C1 segment of cervical spinal cord (tissue), 14 donors: ENCODE measurements at regions not wholly inside any gene's neighbourhood (a gene's known extent, or its start where the extent isn't known, plus 50 kb on each side); places are given as distances from the start of the nearest gene placed in this dataset.
"Not testable (repeated sequence)": the region's sequence is repeated elsewhere in the genome, so short reads cannot be mapped to it uniquely, and the experiment has no call there.

Experiments used
- DNase-seq, 14 donors: peaks; one replicate each; lab custom pipeline; 2025; lab: John Stamatoyannopoulos, UW

GRCh38 chr12:24678436-24678835 is 270.5 kb downstream of the BCAT1 start:
- DNase-seq: no peak

- DNase-seq: no peak
Measured at GRCh38 chr12:24668563-24668962, 280.3 kb downstream of the BCAT1 start.

- no peak for DNase-seq
Measured at GRCh38 chr12:24664161-24664880, 284.6 kb downstream of the BCAT1 start.

GRCh38 chr12:24661657-24662096 is 287.2 kb downstream of the BCAT1 start:
- DNase-seq: peak in 8 of 14 donors; percentile 6 to 62 (median 20)

DNA sequence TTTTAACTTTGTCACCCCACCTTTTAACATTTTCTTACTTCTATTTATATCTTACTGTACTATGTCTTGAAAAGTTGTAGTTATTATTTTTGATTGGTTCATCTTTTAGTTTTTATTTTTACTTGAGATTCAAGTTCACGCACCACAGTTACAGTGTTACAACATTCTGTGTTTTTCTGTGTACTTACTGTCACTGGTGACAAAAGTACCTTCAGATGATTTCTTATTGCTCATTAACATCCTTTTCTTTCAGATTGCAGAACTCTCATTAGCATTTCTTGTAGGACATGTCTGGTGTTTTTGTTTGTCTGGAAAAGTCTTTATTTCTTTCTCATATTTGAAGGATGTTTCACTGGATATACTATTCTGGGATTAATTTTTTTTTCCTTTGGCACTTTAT is 289.9 kb downstream of the BCAT1 start:
- no peak for DNase-seq

GRCh38 chr12:24654344-24654743 is 294.6 kb downstream of the BCAT1 start:
- not testable (repeated sequence) for DNase-seq

DNA sequence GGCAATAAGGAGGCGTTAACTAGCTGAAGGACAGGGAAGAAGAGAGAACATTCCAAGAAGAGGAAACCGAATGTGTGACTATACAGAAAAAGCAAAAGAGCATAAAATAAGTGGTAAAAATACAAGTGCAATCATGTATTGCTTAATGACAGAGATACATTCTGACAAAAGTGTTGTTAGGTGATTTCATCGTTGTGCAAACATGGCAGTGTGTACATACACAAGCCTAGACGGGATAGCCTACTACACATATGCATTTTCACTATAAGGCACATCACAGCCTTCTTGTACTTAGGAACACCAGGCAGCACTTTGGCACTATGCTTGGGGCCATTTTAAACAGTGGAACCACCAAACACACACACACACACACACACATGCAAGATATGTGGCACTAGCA is 299.3 kb downstream of the BCAT1 start:
- DNase-seq: no peak

DNA sequence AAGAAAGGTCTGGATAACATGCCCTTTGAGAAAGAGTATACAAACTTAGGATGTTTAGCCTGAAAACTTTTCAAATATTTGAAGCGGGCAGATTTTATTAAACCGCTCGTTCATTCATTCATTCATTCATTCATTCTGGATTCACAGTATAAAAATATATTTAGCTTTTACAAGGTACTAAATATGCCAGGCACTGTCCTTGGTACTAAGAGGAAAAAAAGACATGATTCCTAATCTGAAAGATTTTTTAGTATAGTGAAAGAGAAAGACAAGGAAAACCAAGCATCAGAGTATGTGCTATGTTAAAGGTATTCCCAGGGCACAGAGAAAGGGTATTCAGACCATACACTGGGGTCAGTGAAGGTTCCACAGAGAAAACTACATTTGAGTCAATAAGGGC is 299.7 kb downstream of the BCAT1 start:
- DNase-seq: no peak

GRCh38 chr12:24645254-24645653 is 303.6 kb downstream of the BCAT1 start:
- DNase-seq: no peak

DNA sequence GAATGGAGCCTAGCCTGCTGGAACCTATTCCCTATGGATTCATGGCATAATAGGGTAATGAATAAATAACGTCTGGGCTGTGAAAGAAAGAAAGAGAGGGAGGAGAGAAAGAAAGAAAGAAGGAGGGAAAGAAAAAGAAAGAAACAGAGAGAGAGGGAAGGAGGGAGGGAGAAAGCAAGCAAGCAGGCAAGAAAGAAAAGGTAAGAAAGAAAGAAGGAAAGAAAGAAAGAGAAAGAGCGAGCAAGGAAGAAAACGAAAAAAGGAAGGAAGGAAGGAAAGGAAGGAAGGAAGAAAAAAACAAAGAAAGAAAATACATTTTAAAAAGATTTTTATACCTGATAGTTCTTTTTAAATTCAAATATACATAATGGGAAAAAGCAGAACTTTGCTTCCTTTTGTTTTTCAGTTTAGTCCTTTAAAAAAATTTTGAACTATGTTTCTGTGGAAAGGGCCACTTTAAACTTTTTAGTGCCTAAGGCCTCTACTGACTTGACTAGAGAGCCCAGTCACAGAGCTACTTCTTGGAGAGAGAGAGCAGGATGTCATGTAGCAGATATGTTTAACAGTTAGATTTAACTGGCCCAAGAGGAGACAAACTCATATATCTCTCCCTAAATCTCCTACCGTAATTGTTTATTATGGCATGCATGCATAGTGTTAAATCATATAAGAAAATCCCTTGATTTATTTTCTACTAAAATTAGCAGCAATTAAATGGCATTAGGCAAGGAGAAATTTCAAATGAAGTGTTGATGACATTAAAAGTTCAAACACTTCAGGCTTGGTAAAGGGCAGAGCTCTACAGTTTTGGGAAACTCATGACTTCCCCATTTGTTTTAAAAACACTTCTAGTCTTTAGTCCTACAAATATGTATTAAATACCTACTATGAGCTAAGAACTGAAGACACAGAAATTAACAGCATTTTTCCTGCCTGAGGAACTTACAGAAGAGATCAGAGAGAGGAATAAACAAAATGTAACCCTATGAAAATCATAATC is 305.5 kb downstream of the BCAT1 start:
- no peak for DNase-seq

GRCh38 chr12:24639641-24640040 is 309.3 kb downstream of the BCAT1 start:
- no peak for DNase-seq

- no peak for DNase-seq
Measured at GRCh38 chr12:24632466-24632865, 316.4 kb downstream of the BCAT1 start.

DNA sequence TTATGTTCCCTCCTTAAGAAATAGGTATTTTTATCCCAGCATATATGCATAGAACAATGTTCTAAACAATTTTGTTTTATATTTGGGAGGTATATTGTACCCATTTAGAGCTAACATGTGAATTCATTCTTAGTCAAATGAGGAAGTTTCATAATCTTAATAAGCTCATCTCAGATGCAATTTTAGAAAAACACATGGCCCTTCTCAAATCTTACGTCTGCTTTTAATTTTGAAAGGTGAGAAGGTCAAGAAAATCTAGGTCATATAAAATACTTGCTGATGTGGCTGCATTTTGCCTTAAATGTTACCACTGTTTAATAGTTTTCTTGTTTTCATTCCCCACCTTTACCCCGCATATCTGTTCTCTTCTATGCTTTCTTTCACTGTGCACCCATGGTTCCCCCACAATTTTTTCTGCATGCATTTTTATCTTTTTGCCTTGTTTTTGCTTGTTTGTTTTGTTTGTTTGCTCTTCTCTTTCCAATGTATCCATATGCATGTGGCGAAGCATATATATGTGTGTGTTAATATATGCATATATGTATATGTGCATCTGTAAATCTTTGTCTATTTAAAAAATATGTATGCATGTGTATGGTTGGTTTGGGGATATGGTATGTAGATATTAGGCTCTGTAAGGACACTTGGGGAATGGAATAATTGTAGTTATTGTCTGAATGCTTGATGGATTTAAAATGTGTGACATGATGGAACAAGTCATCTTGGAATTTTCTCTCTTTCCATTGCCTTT is 317.1 kb downstream of the BCAT1 start:
- no peak for DNase-seq

- DNase-seq: no peak
Measured at GRCh38 chr12:24630856-24631255, 318.0 kb downstream of the BCAT1 start.

DNA sequence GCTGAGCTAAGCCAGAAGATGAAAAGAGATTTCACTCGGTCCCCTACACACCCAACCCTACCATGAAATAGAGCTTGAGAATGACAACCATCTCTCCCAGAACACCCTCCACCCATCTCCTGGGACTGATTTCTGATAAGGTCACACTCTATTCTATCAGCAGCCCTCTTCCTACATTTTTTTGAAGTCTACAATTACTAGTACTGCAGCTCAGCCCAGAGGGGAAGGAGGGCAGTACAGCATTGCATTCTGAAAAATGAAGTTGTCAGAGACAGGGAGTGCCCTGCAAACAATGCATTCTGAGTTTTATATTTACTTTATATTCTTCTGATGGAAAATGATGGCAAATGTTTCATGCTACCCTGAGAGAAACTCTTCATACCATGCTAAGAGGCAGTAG is 318.5 kb downstream of the BCAT1 start:
- DNase-seq: no peak

- DNase-seq: no peak
Measured at GRCh38 chr12:24625103-24625502, 323.8 kb downstream of the BCAT1 start.

GRCh38 chr12:24619954-24620353 is 328.9 kb downstream of the BCAT1 start:
- DNase-seq: not testable (repeated sequence)

DNA sequence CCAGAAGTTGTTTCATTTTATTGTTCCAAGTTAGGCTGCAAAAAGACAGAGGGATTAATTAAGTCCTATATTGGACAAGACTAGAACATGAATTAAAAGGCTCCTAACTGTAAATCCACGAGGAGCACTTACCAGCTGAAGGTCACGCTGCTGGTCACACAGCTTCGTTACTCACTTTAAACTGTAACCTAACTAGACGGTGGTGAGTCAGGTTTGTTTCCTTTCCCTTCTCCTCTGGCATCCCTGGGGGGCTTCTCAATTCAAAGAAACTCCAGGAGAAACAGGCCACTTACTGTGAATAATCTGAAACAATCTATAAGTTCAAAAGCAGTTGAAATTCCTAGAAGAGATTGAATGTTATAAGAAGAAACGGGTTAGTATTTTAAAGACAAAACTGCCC is 331.4 kb downstream of the BCAT1 start:
- no peak for DNase-seq

DNA sequence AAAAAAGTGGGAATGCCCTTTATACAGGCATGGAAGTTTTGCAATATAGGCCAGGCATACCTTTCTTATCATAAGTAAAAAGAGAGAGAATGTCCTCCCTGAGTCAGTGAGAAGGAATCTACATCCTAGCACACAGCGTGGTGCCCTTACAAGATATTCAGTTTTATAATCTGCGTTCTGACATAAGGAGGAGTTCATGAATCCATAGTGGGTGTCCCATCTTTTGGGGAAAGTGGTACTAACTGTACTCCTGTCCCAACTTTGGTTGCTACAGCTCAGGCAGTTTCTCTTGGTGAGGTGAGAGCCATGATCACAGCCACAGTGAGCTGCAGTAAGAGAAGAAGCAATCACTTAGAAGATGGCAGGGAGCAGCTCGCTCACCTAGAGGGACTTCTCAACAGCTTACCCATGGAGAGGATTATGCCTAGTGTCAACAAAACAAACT is 332.9 kb downstream of the BCAT1 start:
- DNase-seq: no peak

- no peak for DNase-seq
Measured at GRCh38 chr12:24608637-24609285, 340.1 kb downstream of the BCAT1 start.

DNA sequence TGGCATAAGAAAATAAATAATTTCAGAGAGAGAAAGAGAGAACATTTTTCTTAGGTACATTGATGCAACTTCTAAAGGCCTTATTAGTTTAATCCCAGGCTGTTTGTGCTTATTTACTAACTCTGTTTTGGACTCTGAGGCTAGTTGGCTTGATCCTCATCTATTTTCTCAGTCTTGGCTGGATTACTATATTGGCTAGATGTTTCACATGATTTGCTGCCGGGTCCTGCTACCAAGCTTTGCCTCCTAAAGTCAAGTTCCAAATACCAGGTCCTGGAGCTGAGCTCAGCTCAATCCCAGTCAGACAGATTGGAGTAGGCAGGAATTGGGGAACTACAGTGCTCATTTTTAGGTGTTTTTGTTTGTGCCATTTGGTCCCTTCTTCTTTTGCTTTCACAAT is 340.8 kb downstream of the BCAT1 start:
- no peak for DNase-seq
